HG03342 (cell line): ENCODE measurements at regions not wholly inside any gene's neighbourhood (a gene's known extent, or its start where the extent isn't known, plus 50 kb on each side); places are given as distances from the start of the nearest gene placed in this dataset.

Experiments
- ATAC-seq: cut with Tn5 transposase; IDR thresholded peaks from one replicate; pipeline ENCODE4 v1.9.1; 2021; ENCODE audit warnings: mild to moderate bottlenecking, moderate library complexity; ENCODE audit not compliant: unreplicated experiment

GRCh38 chr3:148131990-148132638 lies 565.6 kb upstream of the AGTR1 start:
- no peak for ATAC-seq

- ATAC-seq: no peak
These were observed 560.9 kb upstream of the AGTR1 start for GRCh38 chr3:148136816-148137215.

GRCh38 chr3:148146241-148146640 lies 551.5 kb upstream of the AGTR1 start:
- no peak for ATAC-seq

- ATAC-seq: no peak
These were observed 550.5 kb upstream of the AGTR1 start for GRCh38 chr3:148146947-148147826.

GRCh38 chr3:148147903-148148302 lies 549.8 kb upstream of the AGTR1 start:
- ATAC-seq: no peak

- ATAC-seq: no peak
These were observed 548.1 kb upstream of the AGTR1 start for GRCh38 chr3:148149556-148149955.

- no peak for ATAC-seq
These were observed 547.6 kb upstream of the AGTR1 start for GRCh38 chr3:148150141-148150540.

GRCh38 chr3:148158210-148158609 lies 539.5 kb upstream of the AGTR1 start:
- ATAC-seq: no peak

GRCh38 chr3:148162132-148162531 lies 535.6 kb upstream of the AGTR1 start:
- no peak for ATAC-seq

- ATAC-seq: no peak
These were observed 529.4 kb upstream of the AGTR1 start for GRCh38 chr3:148168347-148168746.

GRCh38 chr3:148173851-148174250 lies 523.9 kb upstream of the AGTR1 start:
- no peak for ATAC-seq

- ATAC-seq: no peak
These were observed 522.5 kb upstream of the AGTR1 start for GRCh38 chr3:148175214-148175613.

- no peak for ATAC-seq
These were observed 519.2 kb upstream of the AGTR1 start for GRCh38 chr3:148178503-148178902.

- no peak for ATAC-seq
These were observed 512.9 kb upstream of the AGTR1 start for GRCh38 chr3:148184798-148185197.

- no peak for ATAC-seq
These were observed 510.8 kb upstream of the AGTR1 start for GRCh38 chr3:148186881-148187280.

GRCh38 chr3:148187296-148187695 lies 510.4 kb upstream of the AGTR1 start:
- ATAC-seq: no peak

GRCh38 chr3:148190441-148190990 lies 507.2 kb upstream of the AGTR1 start:
- no peak for ATAC-seq

GRCh38 chr3:148191966-148192365 lies 505.7 kb upstream of the AGTR1 start:
- ATAC-seq: no peak

GRCh38 chr3:148197061-148197460 lies 500.6 kb upstream of the AGTR1 start:
- ATAC-seq: no peak

GRCh38 chr3:148202386-148202785 lies 495.3 kb upstream of the AGTR1 start:
- no peak for ATAC-seq

GRCh38 chr3:148203297-148204010 lies 494.2 kb upstream of the AGTR1 start:
- no peak for ATAC-seq
